ENCODE measurements at regions not wholly inside any gene's neighbourhood (a gene's known extent, or its start where the extent isn't known, plus 50 kb on each side); places are given as distances from the start of the nearest gene placed in this dataset.

GRCh38 chrX:64698317-64698716 is 277.9 kb downstream of the ZC4H2 start:
- no peak for TF ChIP-seq CTCF (IDR thresholded peaks at IDR 0.05; ENCODE audit: borderline replicate concordance, extremely low read depth, low read length, poor library complexity, severe bottlenecking)
- TF ChIP-seq EZH2 (IDR thresholded peaks at IDR 0.05; ENCODE audit: borderline replicate concordance, low read depth, low read length, severe bottlenecking), result no peak

Data from DND-41 (cell line).